C4-2B (cell line): ENCODE measurements at regions not wholly inside any gene's neighbourhood (a gene's known extent, or its start where the extent isn't known, plus 50 kb on each side); places are given as distances from the start of the nearest gene placed in this dataset.

Experiments used
- CTCF ChIP-seq: fragments of 450-650 bp; conservative IDR thresholded peaks from 2 replicates; pipeline ENCODE4 v1.5.1; 2017; ENCODE audit warnings: mild to moderate bottlenecking
- ZFX ChIP-seq: fragments of 450-650 bp; IDR thresholded peaks from 2 replicates; pipeline ENCODE4 v1.6.1; 2017

- TF ChIP-seq CTCF, result no peak
- TF ChIP-seq ZFX, result no peak
These were observed 298.6 kb downstream of the DIRAS2 start for GRCh38 chr9:90343991-90344390.
